SK-N-SH (cell line): ENCODE measurements at regions not wholly inside any gene's neighbourhood (a gene's known extent, or its start where the extent isn't known, plus 50 kb on each side); places are given as distances from the start of the nearest gene placed in this dataset.

ENCODE experiments used
- CTCF ChIA-PET: fragments of 300-600, 350-600 bp; formaldehyde crosslinking; extraction: SDS; loops from one replicate; lab custom pipeline; 2021; lab: Yijun Ruan, JAX
- POLR2A ChIA-PET: fragments of 350-600 bp; sonication (Branson Sonifier 250); formaldehyde crosslinking; extraction: SDS; loops from one replicate; lab custom pipeline; 2020; ENCODE audit warnings: antibody characterized with exemption, inconsistent platforms; lab: Yijun Ruan, JAX
- DNase-seq: peaks from one replicate; pipeline ENCODE4 v3.0.0; 2012
- H2AFZ ChIP-seq: fragments of 200-600 bp; sonication (generic); 2 replicates; pipeline ENCODE4 v1.8.1; 2016; ENCODE audit warnings: antibody characterized with exemption, mild to moderate bottlenecking, low read depth
- H3F3A ChIP-seq: fragments of 200-600 bp; sonication (generic); replicated peaks from 2 replicates; pipeline ENCODE3; 2016; ENCODE audit warnings: antibody characterized with exemption, mild to moderate bottlenecking; ENCODE audit not compliant: insufficient read depth
- H3K27ac ChIP-seq, 2 experiments: fragments of 200-500 bp in 1 of 2; fragments of 200-600 bp in 1 of 2; sonication (Bioruptor generic) in 1 of 2; sonication (generic), shearing (Covaris generic) in 1 of 2; 2 replicates each; pipeline versions ENCODE4 v1.5.1 to v1.6.1; 2014 to 2016; ENCODE audit warnings: low read depth in 2 of 2, inconsistent platforms in 1 of 2, low read length in 1 of 2, mild to moderate bottlenecking in 1 of 2, mixed read lengths in 1 of 2
- H3K27me3 ChIP-seq: fragments of 200-600 bp; sonication (generic), shearing (Covaris generic); 2 replicates; pipeline ENCODE4 v1.6.1; 2016; ENCODE audit warnings: mixed run types; ENCODE audit not compliant: insufficient read depth
- H3K36me3 ChIP-seq, 2 experiments: fragments of 200-500 bp in 1 of 2; fragments of 200-600 bp in 1 of 2; sonication (Bioruptor generic) in 1 of 2; sonication (generic) in 1 of 2; replicated peaks in 1 of 2; 2 replicates each; pipeline versions ENCODE3 to v1.5.1; 2014 to 2016; ENCODE audit warnings: low read length in 1 of 2, mild to moderate bottlenecking in 1 of 2; ENCODE audit not compliant: insufficient read depth in 2 of 2, control insufficient read depth in 1 of 2
- H3K4me1 ChIP-seq, 2 experiments: fragments of 200-500 bp in 1 of 2; fragments of 200-600 bp in 1 of 2; sonication (Bioruptor generic) in 1 of 2; sonication (generic), shearing (Covaris generic) in 1 of 2; 2 replicates each; pipeline versions ENCODE4 v1.5.1 to v1.6.1; 2014 to 2016; ENCODE audit warnings: low read depth in 1 of 2, low read length in 1 of 2, mixed run types in 1 of 2; ENCODE audit not compliant: insufficient read depth in 2 of 2, control insufficient read depth in 1 of 2
- H3K4me2 ChIP-seq: fragments of 200-600 bp; sonication (generic), shearing (Covaris generic); 2 replicates; pipeline ENCODE4 v1.6.1; 2017; ENCODE audit warnings: mixed run types
- H3K4me3 ChIP-seq, 2 experiments: fragments of 200-500 bp in 1 of 2; fragments of 200-600 bp in 1 of 2; sonication (Bioruptor generic) in 1 of 2; sonication (generic), shearing (Covaris generic) in 1 of 2; 2 replicates each; pipeline versions ENCODE4 v1.5.1 to v1.8.1; 2014 to 2016; ENCODE audit warnings: low read depth in 2 of 2, inconsistent platforms in 1 of 2, low read length in 1 of 2, mild to moderate bottlenecking in 1 of 2, mixed read lengths in 1 of 2, moderate library complexity in 1 of 2
- H3K79me2 ChIP-seq: fragments of 200-600 bp; sonication (generic); 2 replicates; pipeline ENCODE4 v1.8.1; 2017; ENCODE audit warnings: mild to moderate bottlenecking; ENCODE audit not compliant: insufficient read depth
- H3K9ac ChIP-seq: fragments of 200-600 bp; sonication (generic); 2 replicates; pipeline ENCODE4 v1.6.1; 2017; ENCODE audit warnings: mixed run types
- H3K9me2 ChIP-seq: fragments of 200-600 bp; sonication (generic); 2 replicates; pipeline ENCODE4 v1.6.1; 2017; ENCODE audit warnings: mixed run types
- H3K9me3 ChIP-seq: fragments of 200-600 bp; sonication (generic); 2 replicates; pipeline ENCODE4 v1.6.1; 2017; ENCODE audit warnings: mixed run types, mild to moderate bottlenecking, moderate library complexity
- H4K20me1 ChIP-seq: fragments of 200-600 bp; sonication (generic); 2 replicates; pipeline ENCODE4 v1.6.1; 2017; ENCODE audit warnings: mild to moderate bottlenecking, mixed run types; ENCODE audit not compliant: insufficient read depth
- CHD2 ChIP-seq: fragments of 150-350 bp; IDR thresholded peaks from 2 replicates; pipeline ENCODE4 v1.6.1; 2018; ENCODE audit warnings: low read length; ENCODE audit not compliant: partially characterized antibody
- EP300 ChIP-seq, 2 experiments: IDR thresholded peaks; 2 replicates each; pipeline versions ENCODE4 v1.4.0 to v1.6.1; 2012; ENCODE audit warnings: borderline replicate concordance in 1 of 2, low read depth in 1 of 2, low read length in 1 of 2
- EZH2phosphoT487 ChIP-seq: fragments of 200-600 bp; sonication (generic); IDR thresholded peaks from 2 replicates; pipeline ENCODE4 v1.6.1; 2017; ENCODE audit warnings: low read depth, mixed run types, mild to moderate bottlenecking, antibody characterized with exemption, moderate library complexity, borderline replicate concordance
- FOXJ3 ChIP-seq: sonication (generic); formaldehyde crosslinking; IDR thresholded peaks from 2 replicates; pipeline ENCODE4 v1.5.1; 2020; ENCODE audit warnings: mild to moderate bottlenecking, missing genetic modification reagents
- FOXM1 ChIP-seq: IDR thresholded peaks from 2 replicates; pipeline ENCODE4 v1.4.0; 2012; ENCODE audit warnings: low read depth, mild to moderate bottlenecking
- GATA2 ChIP-seq: sonication (generic); formaldehyde crosslinking; IDR thresholded peaks from 2 replicates; pipeline ENCODE4 v1.5.0; 2020; ENCODE audit warnings: mild to moderate bottlenecking, missing genetic modification reagents
- NRF1 ChIP-seq: IDR thresholded peaks from 2 replicates; pipeline ENCODE4 v1.6.1; 2012; ENCODE audit warnings: low read depth, mild to moderate bottlenecking, low read length
- RAD21 ChIP-seq: IDR thresholded peaks from 2 replicates; pipeline ENCODE4 v1.6.1; 2012; ENCODE audit warnings: mild to moderate bottlenecking, low read length
- TCF12 ChIP-seq: IDR thresholded peaks from 2 replicates; pipeline ENCODE4 v1.4.0; 2012
- TEAD4 ChIP-seq: IDR thresholded peaks from 2 replicates; pipeline ENCODE4 v1.4.0; 2012; ENCODE audit warnings: mild to moderate bottlenecking, borderline replicate concordance; ENCODE audit not compliant: insufficient read depth
- YY1 ChIP-seq: IDR thresholded peaks from 2 replicates; pipeline ENCODE4 v1.4.0; 2012; ENCODE audit warnings: low read depth, mild to moderate bottlenecking
- WGBS: methylation state at CpG from one replicate; pipeline ENCODE4 v1.1.6; 2017; ENCODE audit warnings: low lambda C conversion rate; 5-methylcytosine and 5-hydroxymethylcytosine counted together
- TF ChIP-seq, protein P1 (sequence below): IDR thresholded peaks from 2 replicates; pipeline ENCODE4 v1.4.0; 2012; ENCODE audit warnings: low read depth, borderline replicate concordance
- TF ChIP-seq, protein P2 (sequence below): IDR thresholded peaks from 2 replicates; pipeline ENCODE4 v1.4.0; 2012; ENCODE audit warnings: low read depth

DNA sequence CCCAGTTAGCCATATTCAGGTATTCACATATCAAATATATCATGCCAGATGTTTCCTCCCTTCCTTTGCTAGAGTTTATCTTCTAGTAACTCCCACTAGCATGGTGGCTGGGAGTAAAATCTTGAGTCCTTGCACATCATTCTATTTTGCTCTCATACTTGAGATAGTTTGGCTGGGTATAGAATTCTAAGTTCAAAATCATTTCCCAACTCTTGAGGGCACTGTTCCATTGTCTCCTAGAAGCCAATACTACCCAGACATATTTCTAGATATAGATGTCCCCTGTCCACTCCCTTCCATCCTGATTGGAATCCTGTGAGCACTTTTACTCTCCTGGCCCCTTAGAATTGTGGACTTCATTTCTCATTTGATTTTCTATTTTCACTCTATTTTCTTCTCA is 104.7 kb downstream of the ZFP64 start:
- no peak overlapping the region for H2AFZ ChIP-seq
- H4K20me1 ChIP-seq, result no peaks in the 10 kb centered on the region
- H3K36me3 ChIP-seq, result peaks cover 0 to 10% of the 10 kb centered on the region in 2 experiments
- H3F3A ChIP-seq, result no peaks in the 10 kb centered on the region
- peaks cover 7% of the 10 kb centered on the region; the same call in 1 of the 2 replicates for H3K9me3 ChIP-seq
- no peaks in the 10 kb centered on the region; a peak in 1 of 4 replicates for H3K4me1 ChIP-seq
- H3K9ac ChIP-seq, result no peak overlapping the region
- TF ChIP-seq YY1 (no peak), FOXJ3 (no peak), RAD21 (no peak), TCF12 (no peak)
- TF ChIP-seq, protein P1, sequence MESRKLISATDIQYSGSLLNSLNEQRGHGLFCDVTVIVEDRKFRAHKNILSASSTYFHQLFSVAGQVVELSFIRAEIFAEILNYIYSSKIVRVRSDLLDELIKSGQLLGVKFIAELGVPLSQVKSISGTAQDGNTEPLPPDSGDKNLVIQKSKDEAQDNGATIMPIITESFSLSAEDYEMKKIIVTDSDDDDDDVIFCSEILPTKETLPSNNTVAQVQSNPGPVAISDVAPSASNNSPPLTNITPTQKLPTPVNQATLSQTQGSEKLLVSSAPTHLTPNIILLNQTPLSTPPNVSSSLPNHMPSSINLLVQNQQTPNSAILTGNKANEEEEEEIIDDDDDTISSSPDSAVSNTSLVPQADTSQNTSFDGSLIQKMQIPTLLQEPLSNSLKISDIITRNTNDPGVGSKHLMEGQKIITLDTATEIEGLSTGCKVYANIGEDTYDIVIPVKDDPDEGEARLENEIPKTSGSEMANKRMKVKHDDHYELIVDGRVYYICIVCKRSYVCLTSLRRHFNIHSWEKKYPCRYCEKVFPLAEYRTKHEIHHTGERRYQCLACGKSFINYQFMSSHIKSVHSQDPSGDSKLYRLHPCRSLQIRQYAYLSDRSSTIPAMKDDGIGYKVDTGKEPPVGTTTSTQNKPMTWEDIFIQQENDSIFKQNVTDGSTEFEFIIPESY, result no peak
- TF ChIP-seq, all 33 proteins: peak for 0
- Histone ChIP-seq H3K27ac (no peak overlapping the region), H3K4me3 (no peak overlapping the region), H3K4me2 (no peak overlapping the region), H3K79me2 (no peaks in the 10 kb centered on the region), H3K9me2 (no peaks in the 10 kb centered on the region), H3K27me3 (no peaks in the 10 kb centered on the region)
- DNase-seq, result no peak
- CTCF ChIA-PET, result interaction anchor here (0.7 kb wide), 1 partner anchor 715 kb away, joined by 3 read pairs; no protein-coding TSS in a partner anchor
- POLR2A ChIA-PET, result no interaction called here

DNA sequence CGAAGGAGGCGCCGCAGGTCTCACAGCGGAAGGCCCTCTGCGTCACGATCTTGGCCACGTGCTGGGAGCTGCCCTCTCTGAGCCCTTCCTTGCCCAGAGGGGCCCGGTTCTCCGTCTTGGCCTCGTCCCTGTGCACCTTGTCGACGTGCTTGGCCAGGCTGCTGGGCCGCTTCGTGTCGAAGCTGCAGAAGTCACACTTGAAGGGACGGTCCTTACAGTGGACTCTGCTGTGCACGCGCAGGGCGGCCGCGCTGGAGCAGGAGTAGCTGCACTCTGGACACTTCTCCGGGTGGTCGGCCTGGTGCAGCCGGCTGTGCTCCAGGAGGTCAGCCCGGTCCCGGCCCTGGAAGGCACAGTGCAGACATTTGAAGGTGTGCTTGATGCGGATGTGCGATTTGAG is 106.9 kb downstream of the ZFP64 start:
- H3K9me2 ChIP-seq, result no peaks in the 10 kb centered on the region
- H4K20me1 ChIP-seq, result no peaks in the 10 kb centered on the region
- H2AFZ ChIP-seq, result no peak overlapping the region
- peaks cover 7% of the 10 kb centered on the region; the same call in 1 of the 2 replicates for H3K9me3 ChIP-seq
- ChIA-PET POLR2A (no interaction called here), CTCF (interaction anchor here (0.6 to 6.6 kb wide), 26 partner anchors 10 to 1094 kb away, joined by 3 to 59 read pairs (median 4); no protein-coding TSS in a partner anchor)
- 100% methylated on average over 13 of the region's 28 CpGs for WGBS
- no peak for TF ChIP-seq NRF1
- TF ChIP-seq EZH2phosphoT487, result no peak
- no peak for TF ChIP-seq GATA2 (CRISPR knock-in tag)
- TF ChIP-seq, protein P2, sequence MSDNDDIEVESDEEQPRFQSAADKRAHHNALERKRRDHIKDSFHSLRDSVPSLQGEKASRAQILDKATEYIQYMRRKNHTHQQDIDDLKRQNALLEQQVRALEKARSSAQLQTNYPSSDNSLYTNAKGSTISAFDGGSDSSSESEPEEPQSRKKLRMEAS, result no peak
- no peak for TF ChIP-seq CHD2
- TF ChIP-seq EP300 (IDR thresholded peaks at IDR 0.05; ENCODE audit: borderline replicate concordance in 1 of 2, low read depth in 1 of 2, low read length in 1 of 2), result no peak
- no peak for TF ChIP-seq TEAD4
- no peak for TF ChIP-seq FOXM1
- peaks cover 0 to 10% of the 10 kb centered on the region in 2 experiments for H3K36me3 ChIP-seq
- no peak overlapping the region for H3K27ac ChIP-seq
- no peak for DNase-seq
- no peaks in the 10 kb centered on the region for H3K79me2 ChIP-seq
- no peaks in the 10 kb centered on the region for H3F3A ChIP-seq
- no peaks in the 10 kb centered on the region; a peak in 1 of 4 replicates for H3K4me1 ChIP-seq
- no peak overlapping the region for H3K4me3 ChIP-seq
- H3K9ac ChIP-seq, result no peak overlapping the region
- H3K27me3 ChIP-seq, result no peaks in the 10 kb centered on the region
- no peak overlapping the region for H3K4me2 ChIP-seq
